ENCODE measurements at regions not wholly inside any gene's neighbourhood (a gene's known extent, or its start where the extent isn't known, plus 50 kb on each side); places are given as distances from the start of the nearest gene placed in this dataset.

- no peak for TF ChIP-seq CTCF (conservative IDR thresholded peaks at IDR 0.05; ENCODE audit: low read length)
- no peak for TF ChIP-seq EZH2phosphoT487 (IDR thresholded peaks at IDR 0.05; ENCODE audit: borderline replicate concordance, low read depth, low read length)
Measured at GRCh38 chr11:46197421-46197820, 76.2 kb upstream of the PHF21A start.
